Lower leg skin (tissue), 4 donors: ENCODE measurements at regions not wholly inside any gene's neighbourhood (a gene's known extent, or its start where the extent isn't known, plus 50 kb on each side); places are given as distances from the start of the nearest gene placed in this dataset.

ENCODE experiments used
- DNase-seq, 2 donors: peaks; one replicate each; pipeline ENCODE4 v3.0.0-alpha.2; 2019; ENCODE audit warnings: low spot score in 2 of 2
- H3K4me3 ChIP-seq: fragments of 200-600 bp; sonication (generic); 2 replicates; pipeline ENCODE4 v1.5.1; 2017; ENCODE audit warnings: mild to moderate bottlenecking, low read depth; ENCODE audit not compliant: poor library complexity, severe bottlenecking
- CTCF ChIP-seq, 3 donors: fragments of 450-650 bp; IDR thresholded peaks; one replicate each; pipeline ENCODE4 v1.5.1; 2016; ENCODE audit warnings: antibody characterized with exemption in 3 of 3, mild to moderate bottlenecking in 3 of 3, moderate library complexity in 2 of 3
- POLR2A ChIP-seq, 2 donors: fragments of 450-650 bp; IDR thresholded peaks; one replicate each; pipeline ENCODE4 v1.6.1; 2016 to 2017; ENCODE audit warnings: antibody characterized with exemption in 2 of 2, mild to moderate bottlenecking in 1 of 2, moderate library complexity in 1 of 2
- WGBS, 2 donors: methylation state at CpG; one replicate each; pipeline ENCODE4 v1.1.5; 2018; 5-methylcytosine and 5-hydroxymethylcytosine counted together
- intact Hi-C: fragments of 100-400 bp; cut with DNase I; formaldehyde crosslinking; loops from one replicate; pipeline ENCODE4 v1.15.0; 2023; ENCODE audit warnings: low total_unique reads

DNA sequence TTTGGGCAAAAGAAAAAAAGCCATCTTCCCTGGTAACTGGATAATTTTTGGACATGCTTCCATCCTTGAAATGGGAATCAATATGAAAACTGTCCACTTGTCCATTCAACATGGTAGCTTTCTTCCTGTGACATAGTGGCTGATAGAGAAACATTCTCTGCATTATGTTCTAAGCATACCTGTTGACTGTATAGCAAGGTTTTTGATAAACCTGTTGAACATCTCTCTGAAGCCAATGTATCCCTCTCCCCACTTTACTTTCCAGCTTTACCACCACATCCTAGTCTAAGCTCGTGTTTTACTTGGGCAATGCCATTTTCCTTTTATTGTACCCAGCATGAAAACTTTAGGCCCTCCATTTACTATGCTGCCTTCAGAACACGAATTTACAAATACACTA, 630.1 kb downstream of the TOX3 start:
- TF ChIP-seq CTCF (IDR thresholded peaks at IDR 0.05): no peak
- TF ChIP-seq POLR2A (IDR thresholded peaks at IDR 0.05): no peak
- intact Hi-C loops: no loop called here
- no peak for DNase-seq
- no peak overlapping the region for H3K4me3 ChIP-seq
- WGBS, 2 donors: 71 to 77% methylated on average over 2 of the region's 2 CpGs

- no peak for TF ChIP-seq CTCF (IDR thresholded peaks at IDR 0.05)
- TF ChIP-seq POLR2A (IDR thresholded peaks at IDR 0.05): no peak
- 71 to 72% methylated on average over 4 of the region's 4 CpGs for WGBS, 2 donors
- intact Hi-C loops: no loop called here
- no peak for DNase-seq
- no peak overlapping the region for H3K4me3 ChIP-seq
Observed at GRCh38 chr16:51916231-51916630, 630.7 kb downstream of the TOX3 start.

DNA sequence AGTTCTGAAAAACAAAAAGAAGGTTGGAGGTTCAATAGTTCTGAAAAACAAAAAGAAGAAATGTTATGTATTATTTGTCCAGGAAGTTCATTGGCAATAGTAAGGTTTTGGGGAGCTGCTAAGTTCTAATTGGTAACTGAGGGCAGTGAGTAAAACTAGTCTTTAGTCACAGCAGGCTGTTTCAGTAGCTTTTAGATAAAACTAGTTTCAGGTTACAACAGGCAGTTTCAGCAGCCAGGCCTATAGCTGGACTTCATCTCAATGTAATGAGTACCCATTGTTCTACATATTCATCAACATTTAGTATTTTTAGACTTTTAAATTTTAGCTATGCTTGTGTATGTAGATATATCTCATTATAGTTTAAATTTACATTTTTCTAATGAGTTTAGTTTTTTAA, 639.3 kb downstream of the TOX3 start:
- DNase-seq: no peak
- intact Hi-C loops: no loop called here
- TF ChIP-seq POLR2A (IDR thresholded peaks at IDR 0.05) (no peak), CTCF (IDR thresholded peaks at IDR 0.05) (no peak)
- no peak overlapping the region for H3K4me3 ChIP-seq

DNA sequence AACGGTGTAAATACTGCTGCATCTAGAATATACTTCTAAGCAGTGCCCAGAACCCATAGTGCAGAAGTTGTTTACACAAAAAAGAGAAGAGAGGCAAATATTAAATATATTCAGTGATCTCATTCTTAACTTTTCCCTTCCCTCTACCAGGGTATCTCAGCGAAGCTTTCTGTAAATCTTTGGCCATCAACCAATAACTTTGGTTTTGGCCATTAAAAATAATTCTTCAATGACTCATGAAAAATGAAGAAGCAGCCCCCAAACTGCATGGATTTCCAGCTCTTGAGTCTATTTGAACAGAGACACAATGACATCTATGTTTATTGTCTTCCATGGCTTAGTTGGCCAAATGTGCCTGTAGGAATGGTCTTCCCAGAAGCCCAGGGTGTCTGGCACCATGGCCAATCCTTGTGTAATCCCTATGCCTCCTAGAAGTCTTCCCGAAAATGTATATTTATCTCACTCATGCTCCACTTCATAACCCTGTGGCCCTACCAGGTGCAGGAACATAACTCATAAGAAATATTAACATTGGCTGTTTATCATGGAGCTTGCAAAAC, 646.6 kb downstream of the TOX3 start:
- intact Hi-C loops: no loop called here
- H3K4me3 ChIP-seq: no peak overlapping the region
- DNase-seq: no peak
- TF ChIP-seq CTCF (IDR thresholded peaks at IDR 0.05) (no peak), POLR2A (IDR thresholded peaks at IDR 0.05) (no peak)
- WGBS, 2 donors: 78 to 86% methylated on average over 3 of the region's 3 CpGs

DNA sequence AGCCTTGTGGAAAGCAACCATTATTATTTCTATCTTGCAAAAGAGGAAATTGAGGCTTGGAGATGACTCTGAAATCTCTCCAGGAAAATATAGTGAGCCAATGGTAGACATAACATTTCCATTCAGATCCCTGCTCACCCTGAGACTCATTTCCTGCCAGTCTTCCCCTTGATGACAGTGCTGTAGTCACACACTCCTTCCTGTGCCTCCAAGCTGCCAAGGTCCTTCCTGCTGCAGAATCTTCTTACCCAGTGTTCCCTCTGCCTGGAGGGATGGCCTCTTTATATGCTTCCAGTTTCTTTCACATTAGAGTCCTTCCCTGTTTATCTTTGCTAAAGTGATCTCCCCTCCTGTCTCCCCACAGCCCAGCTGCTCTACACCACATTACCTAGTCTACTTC, 648.1 kb downstream of the TOX3 start:
- no peak overlapping the region for H3K4me3 ChIP-seq
- intact Hi-C loops: no loop called here
- no peak for TF ChIP-seq CTCF (IDR thresholded peaks at IDR 0.05)
- TF ChIP-seq POLR2A (IDR thresholded peaks at IDR 0.05): no peak

DNA sequence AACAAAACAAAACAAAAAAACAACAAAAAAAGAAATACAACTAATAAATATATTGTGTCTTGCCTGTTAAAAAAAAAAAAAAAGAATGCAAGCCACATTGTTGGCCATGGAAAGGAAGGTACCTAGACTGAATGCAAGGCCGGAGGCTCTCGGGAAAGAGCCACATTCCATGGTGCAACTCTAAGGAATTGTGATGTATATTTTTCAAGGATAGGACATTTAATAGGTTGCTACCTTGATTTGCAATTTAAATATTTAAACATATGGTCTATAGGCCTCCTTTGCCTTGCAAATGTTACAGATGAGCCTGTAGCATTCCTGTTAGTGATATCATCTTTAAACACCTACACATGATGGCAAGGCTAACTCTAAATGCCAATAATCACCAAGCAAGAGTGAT, 650.9 kb downstream of the TOX3 start:
- TF ChIP-seq CTCF (IDR thresholded peaks at IDR 0.05): no peak
- no peak for TF ChIP-seq POLR2A (IDR thresholded peaks at IDR 0.05)
- 88 to 93% methylated on average over 2 of the region's 2 CpGs for WGBS, 2 donors
- DNase-seq: no peak
- no peak overlapping the region for H3K4me3 ChIP-seq
- intact Hi-C loops: no loop called here

More for the DNA sequence above, 648.1 kb downstream of the TOX3 start:
- no peak for DNase-seq
